IPS-NIHi7 (cell line): ENCODE measurements at regions not wholly inside any gene's neighbourhood (a gene's known extent, or its start where the extent isn't known, plus 50 kb on each side); places are given as distances from the start of the nearest gene placed in this dataset.
A peak's percentile ranks its signal among the peaks of the same experiment; 100 is the strongest.
"Not testable (repeated sequence)": the region's sequence is repeated elsewhere in the genome, so short reads cannot be mapped to it uniquely, and the experiment has no call there.

Experiments used
- DNase-seq: peaks from one replicate; pipeline ENCODE4 v3.0.0; 2012; ENCODE audit warnings: mixed read lengths; ENCODE audit errors: extremely low spot score

DNA sequence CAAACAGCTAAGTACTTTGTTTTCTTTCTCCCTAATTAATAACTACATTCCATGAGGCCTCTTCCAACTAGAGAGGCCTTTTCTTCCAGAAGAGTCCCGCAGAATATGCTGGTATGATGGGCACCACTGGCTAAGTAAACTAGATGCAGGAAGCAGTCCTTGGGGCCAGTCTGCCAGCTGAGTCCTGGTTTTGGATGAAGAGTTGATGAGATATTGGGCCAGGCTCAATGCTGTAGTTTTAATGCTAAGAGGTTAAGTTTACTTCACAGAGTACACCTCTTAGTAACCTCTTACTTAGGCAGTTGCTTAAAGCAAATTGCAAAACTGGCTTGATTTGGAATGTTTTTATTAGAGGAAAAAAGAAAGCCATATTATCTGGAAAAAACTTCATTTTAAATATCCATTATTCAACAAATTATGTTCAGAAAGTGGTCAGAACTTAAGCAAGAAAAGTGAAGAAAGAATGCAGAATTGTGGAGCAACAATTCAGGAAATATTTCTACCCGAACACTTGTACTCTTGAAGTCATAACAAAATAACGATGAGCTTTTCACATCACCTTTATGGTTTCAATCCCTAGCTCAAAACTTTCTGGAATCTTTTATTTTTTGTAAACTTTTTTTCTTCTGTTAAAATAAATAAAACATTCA lies 178.4 kb upstream of the CDIN1 start:
- DNase-seq = no peak

DNA sequence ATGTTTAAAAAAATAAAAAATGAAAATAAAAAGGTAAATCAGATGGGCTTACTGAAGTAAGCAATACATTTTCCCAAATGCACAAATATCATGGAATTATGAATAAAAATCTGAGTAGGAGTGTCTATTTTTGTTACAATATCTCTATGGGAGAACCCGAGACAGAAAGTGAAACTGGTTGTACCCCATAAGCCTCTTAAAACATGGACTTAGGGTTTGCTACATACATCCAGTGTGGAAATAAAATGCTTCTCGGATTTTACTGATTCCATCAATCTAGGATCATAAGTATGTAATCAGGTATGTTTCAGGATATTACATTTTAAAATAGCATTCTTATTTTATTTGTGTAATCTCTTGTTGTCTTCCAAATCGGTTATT lies 177.8 kb upstream of the CDIN1 start:
- no peak for DNase-seq

DNA sequence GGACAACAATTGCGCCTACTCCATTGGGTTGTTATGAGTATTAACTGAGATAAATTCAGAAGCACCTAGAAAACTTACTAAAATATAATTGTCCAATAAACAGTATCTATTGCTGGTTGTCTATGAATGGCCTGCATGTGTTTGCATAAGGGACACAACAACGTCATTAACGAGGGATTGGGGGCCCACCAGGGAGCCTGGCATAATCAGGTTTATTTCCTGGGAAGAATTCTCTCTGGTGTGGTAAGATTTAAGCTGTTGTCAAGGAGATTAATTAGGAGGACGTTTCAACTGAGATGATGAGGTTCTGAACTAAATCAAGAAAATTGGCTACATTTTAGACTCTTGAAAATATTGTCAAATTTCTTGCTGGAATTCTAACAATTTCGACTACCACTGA lies 176.1 kb upstream of the CDIN1 start:
- no peak for DNase-seq

DNA sequence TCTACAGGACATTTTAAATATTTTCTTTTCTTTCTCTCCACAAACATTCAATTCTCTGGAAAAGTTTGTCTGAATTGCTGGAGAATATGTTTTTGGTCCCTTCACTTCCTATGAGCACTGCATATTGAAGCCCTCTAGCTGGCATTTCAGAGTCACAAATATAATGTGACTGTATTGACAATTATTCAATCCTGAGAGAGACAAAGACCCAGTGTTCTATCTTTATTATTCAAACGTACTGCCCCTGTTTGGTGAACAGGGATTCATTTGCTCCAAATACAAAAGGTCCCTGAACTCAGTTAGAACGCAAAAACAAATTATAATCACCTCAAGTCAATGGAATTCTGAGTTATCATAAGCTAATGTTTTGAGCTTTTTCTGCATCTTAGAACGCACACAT lies 173.1 kb upstream of the CDIN1 start:
- DNase-seq = no peak

DNA sequence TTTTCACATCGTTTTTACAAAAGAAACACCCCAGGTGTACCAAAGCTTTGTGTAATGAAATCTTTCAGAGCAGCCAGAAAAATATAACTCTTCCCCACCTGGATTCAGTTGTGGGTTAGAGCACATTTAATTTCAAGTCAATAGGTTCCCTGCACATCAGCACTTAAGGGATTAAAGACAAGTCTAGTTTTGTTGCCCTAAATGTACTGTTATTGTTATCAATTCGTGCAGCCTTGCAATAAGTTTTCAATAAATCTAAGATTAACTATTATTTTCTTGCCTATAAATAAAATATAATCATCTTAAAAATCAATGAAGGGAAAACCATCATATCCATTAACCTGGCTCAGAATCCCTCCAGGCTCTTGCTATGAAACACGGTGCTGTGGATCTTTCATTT lies 172.5 kb upstream of the CDIN1 start:
- DNase-seq = no peak

DNA sequence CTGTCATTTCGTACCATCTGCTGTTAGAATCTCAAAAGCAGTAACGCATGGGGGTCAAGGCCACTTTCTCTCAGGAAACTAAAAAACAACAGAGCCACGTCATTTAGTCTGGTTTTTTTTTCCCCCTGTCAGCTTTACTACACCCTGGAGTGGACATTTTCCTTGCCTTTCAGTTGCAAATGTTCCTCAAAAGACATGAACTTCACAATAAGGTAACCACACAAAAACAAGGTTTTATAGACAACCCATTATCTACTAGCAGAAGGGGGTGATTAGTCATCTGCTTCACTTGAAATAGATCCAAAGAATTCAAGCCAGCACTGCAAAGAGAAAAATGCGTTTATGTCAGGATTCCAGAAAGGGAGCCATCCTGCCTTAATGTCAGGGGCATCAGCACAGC lies 171.8 kb upstream of the CDIN1 start:
- DNase-seq = no peak

DNA sequence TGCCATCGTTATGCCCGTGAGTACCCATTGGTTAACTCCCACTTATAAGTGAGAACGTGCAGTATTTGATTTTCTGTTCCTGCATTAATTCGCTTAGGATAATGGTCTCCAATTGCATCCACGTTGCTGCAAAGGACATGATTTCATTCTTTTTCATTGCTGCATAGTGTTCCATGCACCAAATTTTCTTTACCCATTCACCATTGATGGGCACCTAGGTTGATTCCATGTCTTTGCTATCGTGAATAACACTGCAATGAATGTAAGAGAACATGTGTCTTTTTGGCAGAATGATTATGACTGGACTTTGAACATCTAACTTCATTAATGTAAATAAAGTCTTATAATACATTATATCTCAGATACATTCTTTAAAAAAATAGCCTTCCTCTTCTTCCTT lies 169.6 kb upstream of the CDIN1 start:
- no peak for DNase-seq

DNA sequence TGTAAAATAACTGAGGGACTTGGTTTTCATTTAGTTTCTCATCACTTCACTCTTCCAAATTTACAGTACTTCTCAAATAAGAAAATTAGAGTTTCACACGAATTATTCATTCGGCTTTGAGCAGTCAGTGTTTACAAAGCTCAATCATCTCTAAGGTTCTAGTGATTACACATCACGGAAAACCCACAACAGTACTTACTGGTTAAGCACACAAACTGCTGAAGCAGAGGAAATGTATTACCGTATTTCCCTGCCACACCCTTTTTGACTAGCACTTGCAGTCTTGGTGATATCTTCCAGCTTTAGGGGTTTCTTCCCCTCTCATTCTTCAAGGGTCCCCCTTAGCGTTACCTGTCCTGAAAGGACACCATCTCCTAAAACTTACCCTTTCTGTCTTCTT lies 164.8 kb upstream of the CDIN1 start:
- no peak for DNase-seq

DNA sequence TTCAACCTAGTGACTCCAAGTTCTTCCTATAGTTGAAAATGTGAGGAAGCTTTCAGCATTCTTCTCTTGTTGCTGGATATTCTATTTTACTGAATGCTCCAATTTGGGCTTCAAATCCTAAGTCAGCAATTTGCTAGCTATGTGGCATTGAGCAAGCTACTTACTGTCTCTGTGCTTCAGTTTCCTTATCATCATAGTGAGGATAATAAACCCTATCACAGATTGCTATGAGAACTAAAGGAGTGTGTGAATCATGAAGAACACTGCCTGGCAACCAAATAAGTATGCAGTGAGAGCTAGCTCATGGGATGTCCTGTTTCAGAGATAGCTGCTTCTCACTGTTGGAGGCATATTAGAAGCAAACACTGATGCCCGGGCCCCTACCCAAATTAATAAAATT lies 163.8 kb upstream of the CDIN1 start:
- DNase-seq = no peak

DNA sequence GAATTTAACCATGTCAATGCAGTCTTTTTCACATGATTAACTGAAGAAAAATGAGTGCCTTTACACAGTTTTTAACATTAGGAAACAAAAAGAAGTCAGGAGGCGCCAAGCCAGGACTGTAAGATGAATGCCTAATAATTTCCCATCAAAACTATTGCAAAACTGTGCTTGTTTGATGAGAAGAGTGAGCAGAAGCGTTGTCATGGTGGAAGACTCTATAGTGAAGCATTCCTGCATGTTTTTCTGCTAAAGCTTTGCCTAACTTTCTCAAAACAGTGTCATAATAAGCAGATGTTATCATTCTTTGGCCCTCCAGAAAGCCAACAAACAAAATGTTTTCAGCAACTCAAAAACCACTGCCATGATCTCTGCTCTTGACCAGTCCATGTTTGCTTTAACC lies 156.8 kb upstream of the CDIN1 start:
- no peak for DNase-seq

DNA sequence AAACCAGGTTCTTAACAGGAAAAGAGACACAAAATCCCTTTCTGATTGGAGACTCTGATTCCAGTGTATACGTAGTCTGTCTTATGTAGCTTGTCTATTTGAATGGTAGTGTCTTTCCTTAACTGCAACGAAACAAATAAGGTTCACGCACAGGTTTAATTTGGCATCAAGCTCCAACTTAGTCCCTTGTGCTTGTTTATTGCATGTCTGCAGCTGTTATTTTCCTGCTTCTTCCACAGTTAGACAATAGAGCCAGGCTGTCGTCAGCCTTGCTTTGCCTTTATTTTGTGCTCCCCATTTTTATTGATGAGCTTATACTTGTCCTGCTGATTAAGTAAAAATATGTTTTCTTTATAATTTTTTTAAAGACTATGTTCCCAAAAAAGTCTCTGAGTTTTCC lies 152.7 kb upstream of the CDIN1 start:
- DNase-seq = no peak

DNA sequence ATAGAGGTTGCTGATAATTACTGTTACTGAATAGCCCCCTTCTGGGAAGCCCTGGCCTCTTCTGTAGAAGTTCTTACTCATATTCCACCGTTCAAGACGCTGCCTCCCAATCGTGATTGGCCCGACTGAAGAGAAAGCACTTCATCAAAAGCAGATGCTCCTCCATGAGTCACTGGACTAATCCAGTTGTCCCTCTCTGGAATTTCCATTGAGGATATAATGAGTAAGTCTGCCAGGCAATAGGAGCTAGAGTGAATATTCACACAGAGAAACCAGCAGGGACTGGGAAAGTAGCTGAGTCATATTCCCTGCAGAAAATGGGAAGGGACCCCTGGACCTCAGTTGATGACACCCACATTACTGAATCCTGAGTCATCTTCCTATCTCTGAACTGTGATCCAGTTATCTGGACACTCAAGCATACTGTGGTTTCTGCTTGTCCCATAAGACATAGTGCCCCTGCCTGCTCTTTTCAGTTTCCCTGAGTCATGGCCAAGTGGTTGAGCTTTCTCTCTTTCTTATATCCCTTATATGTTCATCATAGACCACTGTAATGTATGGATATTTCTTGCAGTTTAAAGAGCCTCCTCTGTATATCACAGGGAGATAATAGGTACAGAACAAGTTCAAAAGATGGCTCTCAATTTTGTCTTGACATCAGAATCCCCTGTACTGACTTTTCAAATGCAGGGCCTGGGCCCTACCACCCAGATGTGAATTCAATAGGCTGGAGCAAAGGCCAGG lies 151.2 kb upstream of the CDIN1 start:
- DNase-seq = peak; percentile 36

DNA sequence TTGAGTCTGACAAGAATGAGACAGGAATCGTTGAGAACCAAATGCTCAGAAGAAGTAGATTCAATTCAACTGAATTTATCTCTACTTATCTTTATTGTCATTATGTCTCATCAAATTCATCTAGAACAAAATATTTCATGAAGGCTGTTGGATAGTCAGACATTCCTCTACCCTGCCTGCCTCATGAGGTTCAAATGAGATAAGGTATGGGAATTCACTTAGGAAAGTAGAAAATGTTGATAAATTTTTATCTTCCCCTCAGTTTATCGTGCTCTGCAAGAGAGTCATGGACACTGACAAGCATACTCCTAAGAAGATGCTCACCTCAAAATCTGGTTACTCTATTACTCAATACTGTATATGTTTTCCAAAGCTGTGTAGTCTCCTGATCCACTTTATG lies 149.7 kb upstream of the CDIN1 start:
- DNase-seq = no peak

DNA sequence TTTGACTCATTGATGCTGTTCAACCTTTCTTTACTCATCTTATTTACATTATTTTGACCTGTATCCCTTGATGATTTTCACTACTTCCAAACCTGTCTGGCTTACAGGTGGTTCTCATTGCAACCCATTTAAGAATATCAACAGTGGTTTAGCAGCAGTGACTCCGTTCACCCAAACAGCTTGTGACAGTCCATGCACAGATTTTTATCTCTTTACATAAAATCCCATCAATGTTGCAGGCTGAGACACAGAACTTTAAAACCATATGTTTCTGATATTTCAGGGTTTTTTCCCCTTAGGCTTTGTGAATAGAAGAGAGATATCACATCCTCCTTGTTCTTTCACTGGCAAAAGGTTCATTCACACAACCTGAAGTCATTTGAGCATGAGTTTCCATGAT lies 149.1 kb upstream of the CDIN1 start:
- no peak for DNase-seq

DNA sequence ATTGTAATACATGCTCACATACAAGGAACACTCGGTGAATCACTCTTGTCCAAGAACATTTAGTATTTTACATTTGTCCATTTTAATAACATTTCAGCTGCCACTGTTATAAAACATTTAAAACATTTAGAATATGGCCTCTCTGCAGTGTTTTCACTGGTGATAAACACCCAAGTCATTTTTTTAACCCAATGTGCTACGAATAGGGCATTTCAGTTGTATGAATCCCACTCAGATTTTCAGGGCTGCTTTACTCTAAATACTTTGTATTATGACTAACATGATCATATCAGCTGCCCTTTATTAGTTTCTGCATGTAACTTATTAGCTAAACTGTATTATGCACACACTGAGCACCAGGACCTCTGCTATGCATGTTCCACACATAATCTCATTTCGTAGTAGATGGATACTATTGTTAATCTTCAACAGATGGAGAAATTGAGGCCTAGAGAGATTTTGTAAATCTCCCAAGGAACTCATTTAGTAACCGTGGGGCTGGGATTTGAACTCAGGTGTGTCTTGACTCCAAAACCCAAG lies 148.6 kb upstream of the CDIN1 start:
- no peak for DNase-seq

DNA sequence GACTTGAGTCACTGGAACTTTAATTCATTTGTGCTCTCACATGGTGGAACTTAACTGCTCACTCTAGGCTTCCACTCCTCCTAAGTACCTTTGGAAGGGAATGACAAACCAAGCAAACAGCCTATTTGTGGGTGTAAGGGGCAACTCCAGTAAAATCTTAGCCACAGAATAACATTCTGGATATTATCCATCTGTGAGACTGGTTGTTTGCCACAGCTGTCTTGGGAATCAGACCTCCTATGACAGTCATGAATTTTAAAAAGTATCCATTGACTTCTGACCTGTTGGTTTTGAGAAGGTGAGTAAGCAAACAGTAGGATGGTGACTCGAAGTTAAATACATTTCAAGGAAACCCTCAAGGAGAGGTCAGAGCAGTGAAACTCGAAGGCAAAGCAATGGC lies 147.3 kb upstream of the CDIN1 start:
- no peak for DNase-seq

DNA sequence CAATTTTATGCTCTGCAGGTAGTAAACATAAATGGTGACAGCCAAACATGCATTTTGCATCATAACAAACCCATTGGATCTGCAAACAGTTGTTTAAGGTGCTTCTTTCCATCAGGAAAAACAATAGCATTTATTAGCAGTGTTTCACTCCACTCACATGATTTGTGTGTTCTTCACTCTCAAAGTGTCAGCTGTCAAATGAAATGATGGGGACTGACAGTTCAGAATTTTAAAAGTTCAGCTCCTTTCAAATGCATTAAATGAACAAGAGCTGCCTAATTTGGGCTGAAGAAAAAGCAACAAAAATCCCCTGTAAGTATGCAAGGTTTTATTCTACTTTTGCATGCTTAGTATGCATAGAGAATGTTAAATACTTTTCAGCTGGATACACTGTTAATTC lies 145.2 kb upstream of the CDIN1 start:
- no peak for DNase-seq

DNA sequence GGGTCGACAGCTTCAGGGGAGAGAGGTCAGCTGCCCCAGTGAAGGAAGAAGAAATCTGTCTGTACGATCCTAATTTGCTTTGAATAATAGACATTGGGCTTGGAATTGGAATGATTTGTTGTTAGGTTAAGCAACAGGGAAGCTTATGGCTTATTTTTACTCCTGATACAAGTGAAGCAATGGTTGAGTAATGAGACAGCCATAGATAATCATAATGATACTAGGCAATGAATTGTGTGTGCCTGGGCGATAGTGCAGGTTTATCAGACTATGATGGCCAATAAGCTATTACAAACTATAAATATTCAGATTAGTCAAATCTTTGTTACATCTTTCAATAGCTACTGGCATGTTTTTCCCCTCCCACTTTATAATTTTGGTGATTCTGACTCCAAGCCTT lies 140.9 kb upstream of the CDIN1 start:
- DNase-seq = no peak

DNA sequence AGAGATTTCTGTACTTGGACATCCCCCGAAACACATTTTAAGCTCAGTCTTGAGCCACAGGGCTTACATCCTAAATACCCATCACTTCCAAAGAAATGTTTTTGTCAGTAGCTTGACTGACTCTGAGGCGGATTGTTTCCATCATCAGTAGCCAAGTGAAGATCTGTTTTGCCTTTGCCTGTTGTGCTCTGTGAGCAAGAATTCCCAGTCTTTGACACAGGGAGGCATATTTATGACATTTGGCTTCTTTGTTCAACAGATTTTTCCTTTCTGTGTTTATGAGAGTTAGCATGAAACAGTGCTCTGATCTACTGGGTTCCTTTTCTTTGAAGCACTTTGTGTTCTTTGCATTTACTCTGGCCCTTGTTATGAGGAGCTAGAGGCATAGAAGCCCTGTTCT lies 132.1 kb upstream of the CDIN1 start:
- no peak for DNase-seq

DNA sequence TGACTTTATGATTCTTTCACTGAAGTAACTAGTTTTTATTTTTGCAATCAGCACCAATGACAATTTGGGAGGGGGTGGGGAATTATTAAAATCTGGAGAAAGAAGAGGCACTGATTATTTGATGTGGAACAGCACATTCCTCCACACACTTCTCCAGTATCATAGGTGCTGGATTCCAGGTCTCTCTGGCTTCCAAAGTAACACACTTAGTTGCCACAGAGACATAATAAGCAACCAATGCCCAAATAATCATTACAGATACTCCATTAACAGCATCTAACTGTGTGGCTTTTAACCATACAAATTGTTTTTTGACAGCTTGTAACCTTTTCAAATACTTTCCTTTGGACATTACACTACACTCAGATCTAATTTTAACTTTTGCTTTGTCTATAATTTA lies 131.0 kb upstream of the CDIN1 start:
- no peak for DNase-seq

DNA sequence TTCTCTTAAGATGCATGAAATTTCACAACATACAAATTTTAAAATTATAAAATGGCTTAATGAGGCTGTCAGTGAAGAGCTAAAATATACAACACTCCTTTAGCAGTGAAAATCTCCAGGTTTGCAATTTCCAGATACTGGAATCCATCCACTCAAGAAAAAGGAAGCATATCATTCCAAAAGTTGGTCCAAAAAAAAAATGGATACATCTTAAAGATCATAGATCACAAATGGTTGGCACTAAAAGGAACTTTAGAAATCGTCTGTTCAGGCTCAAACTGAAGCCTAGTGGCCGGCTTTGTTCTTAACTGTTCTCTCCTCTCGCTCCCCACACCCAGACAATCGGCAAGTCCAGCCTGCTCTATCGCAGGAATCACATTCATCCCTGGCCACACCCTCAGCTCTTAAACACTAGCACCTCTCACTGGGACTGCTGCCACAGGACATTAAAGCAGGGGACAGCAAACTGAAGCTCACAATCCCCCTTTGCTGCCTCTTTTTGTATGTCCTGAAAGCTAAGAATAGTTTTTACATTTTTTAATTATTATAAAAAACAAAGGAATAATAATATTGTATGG lies 130.3 kb upstream of the CDIN1 start:
- DNase-seq = peak; percentile 36

DNA sequence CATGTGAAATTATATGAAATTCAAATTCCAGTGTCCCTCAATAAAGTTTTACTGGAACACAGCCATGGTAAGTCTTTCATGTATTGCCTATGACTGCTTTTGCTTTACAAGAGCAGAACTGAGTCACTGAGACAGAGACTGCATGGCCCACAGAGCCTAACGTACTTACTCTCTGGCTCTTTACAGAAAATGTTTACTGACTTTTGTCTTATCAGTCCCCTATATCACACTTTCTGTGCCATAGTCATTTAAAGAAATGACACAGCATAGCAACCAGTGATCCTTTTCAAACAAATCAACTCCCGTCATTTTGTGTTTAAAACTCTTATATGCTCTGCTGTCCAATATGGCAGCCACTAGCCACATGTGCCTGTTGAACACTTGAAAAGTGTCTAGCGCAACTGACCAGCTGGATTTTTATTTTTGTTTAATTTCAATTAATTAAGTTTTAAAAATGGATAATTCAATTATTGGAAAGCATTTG lies 129.7 kb upstream of the CDIN1 start:
- no peak for DNase-seq

DNA sequence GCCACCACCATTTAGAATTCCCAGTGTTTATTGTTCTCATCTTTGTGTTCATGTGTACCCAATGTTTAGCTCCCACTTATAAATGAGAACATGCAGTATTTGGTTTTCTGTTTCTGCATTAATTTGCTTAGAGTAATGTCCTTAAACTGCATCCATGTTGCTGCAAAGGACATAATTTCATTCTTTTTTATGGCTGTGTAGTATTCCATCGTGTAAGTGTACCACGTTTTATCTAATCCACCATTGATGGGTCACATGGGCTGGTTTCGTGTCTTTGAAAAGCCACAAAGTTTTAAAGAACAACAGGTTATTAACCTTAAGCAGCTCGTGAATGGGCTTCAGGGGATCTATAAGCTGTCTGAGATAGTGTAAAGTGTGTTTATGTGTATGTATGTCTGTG lies 125.2 kb upstream of the CDIN1 start:
- DNase-seq = not testable (repeated sequence)
